Activated CD8-positive, alpha-beta T cell treated with anti-CD3 and anti-CD28 coated beads for 36 hours (primary cell): ENCODE measurements at regions not wholly inside any gene's neighbourhood (a gene's known extent, or its start where the extent isn't known, plus 50 kb on each side); places are given as distances from the start of the nearest gene placed in this dataset.

Experiments
- ATAC-seq: fragments of 200-7000 bp; cut with Tn5 transposase; one replicate; pipeline ENCODE4 v1.10.0; 2021; ENCODE audit warnings: mild to moderate bottlenecking, moderate library complexity
- CTCF ChIA-PET: fragments of 350-600 bp; sonication (Branson Sonifier 250); formaldehyde crosslinking; loops from one replicate; lab custom pipeline; 2021; ENCODE audit warnings: antibody characterized with exemption; lab: Charles Lee
- POLR2A ChIA-PET: fragments of 350-600 bp; sonication (Branson Sonifier 250); formaldehyde crosslinking; loops from one replicate; lab custom pipeline; 2021; ENCODE audit warnings: antibody characterized with exemption; lab: Charles Lee
- DNase-seq: peaks from one replicate; pipeline ENCODE4 v3.0.0-alpha.2; 2020
- H3K27ac Mint-ChIP-seq: one replicate; pipeline ENCODE4 v1.8.0; 2021; ENCODE audit warnings: mild to moderate bottlenecking, mixed read lengths
- H3K27me3 Mint-ChIP-seq: one replicate; pipeline ENCODE4 v1.8.0; 2021; ENCODE audit warnings: mixed read lengths
- H3K36me3 Mint-ChIP-seq: one replicate; pipeline ENCODE4 v1.8.0; 2021; ENCODE audit warnings: low read depth, mixed read lengths
- H3K4me1 Mint-ChIP-seq: one replicate; pipeline ENCODE4 v1.8.0; 2021; ENCODE audit warnings: low read depth, mixed read lengths
- H3K4me3 Mint-ChIP-seq: one replicate; pipeline ENCODE4 v1.8.0; 2021; ENCODE audit warnings: mild to moderate bottlenecking, moderate library complexity, mixed read lengths
- H3K9me3 Mint-ChIP-seq: one replicate; pipeline ENCODE4 v1.8.0; 2021; ENCODE audit warnings: mixed read lengths
- intact Hi-C: fragments of 100-400 bp; cut with micrococcal nuclease; formaldehyde crosslinking; loops from one replicate; pipeline ENCODE4 v1.10.0; 2022
- TF ChIP-seq, protein P1 (sequence below): fragments of 200-600 bp; IDR thresholded peaks from one replicate; pipeline ENCODE4 v1.8.0; 2022; ENCODE audit warnings: antibody characterized with exemption, mild to moderate bottlenecking

DNA sequence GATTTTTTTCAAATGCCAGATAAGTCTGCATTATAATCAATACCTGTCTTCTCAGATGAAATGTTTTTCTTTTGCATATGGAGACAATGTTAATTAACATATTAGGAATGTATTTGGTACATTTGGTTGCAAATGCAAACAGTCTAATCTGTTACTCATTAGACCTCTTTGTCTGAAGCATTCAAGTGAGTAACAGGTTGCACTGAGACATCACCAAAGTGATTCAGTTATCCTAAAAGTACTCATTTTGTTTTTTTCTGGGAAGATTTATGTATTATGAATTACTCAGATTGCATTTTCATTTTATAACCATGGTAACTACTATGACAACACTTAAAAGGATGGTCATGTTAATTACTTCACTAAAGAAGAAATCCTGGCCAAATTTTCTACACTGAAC, 513.6 kb downstream of the HTR7 start:
- ATAC-seq (no peak), DNase-seq (no peak)
- CTCF ChIA-PET: no interaction called here
- Mint-ChIP-seq H3K36me3 (no peaks in the 10 kb centered on the region), H3K27me3 (peaks cover 4% of the 10 kb centered on the region), H3K4me1 (no peaks in the 10 kb centered on the region), H3K4me3 (no peak overlapping the region), H3K27ac (no peak overlapping the region), H3K9me3 (no peaks in the 10 kb centered on the region)
- TF ChIP-seq, protein P1, sequence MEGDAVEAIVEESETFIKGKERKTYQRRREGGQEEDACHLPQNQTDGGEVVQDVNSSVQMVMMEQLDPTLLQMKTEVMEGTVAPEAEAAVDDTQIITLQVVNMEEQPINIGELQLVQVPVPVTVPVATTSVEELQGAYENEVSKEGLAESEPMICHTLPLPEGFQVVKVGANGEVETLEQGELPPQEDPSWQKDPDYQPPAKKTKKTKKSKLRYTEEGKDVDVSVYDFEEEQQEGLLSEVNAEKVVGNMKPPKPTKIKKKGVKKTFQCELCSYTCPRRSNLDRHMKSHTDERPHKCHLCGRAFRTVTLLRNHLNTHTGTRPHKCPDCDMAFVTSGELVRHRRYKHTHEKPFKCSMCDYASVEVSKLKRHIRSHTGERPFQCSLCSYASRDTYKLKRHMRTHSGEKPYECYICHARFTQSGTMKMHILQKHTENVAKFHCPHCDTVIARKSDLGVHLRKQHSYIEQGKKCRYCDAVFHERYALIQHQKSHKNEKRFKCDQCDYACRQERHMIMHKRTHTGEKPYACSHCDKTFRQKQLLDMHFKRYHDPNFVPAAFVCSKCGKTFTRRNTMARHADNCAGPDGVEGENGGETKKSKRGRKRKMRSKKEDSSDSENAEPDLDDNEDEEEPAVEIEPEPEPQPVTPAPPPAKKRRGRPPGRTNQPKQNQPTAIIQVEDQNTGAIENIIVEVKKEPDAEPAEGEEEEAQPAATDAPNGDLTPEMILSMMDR: no peak
- intact Hi-C loops: no loop called here
- POLR2A ChIA-PET: no interaction called here

DNA sequence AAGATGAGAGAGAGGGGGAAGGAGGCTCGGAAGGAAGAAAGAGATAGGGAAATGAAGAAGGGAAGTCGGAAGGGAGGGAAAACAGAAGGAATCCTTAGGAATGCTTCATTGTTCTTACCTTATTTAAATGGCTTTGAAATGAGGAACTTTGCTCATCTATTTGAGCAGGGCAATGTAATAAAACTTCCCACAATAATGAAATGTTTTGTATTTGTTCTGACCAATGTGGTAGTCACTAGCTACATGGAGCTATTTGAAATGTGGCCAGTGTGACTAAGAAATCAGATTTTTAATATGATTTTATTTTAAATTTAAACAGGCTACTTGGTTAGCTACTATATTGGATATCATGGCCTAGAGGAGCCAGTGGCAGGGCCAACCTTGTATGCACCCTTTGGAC, 510.6 kb downstream of the HTR7 start:
- H3K36me3 Mint-ChIP-seq: no peaks in the 10 kb centered on the region
- H3K4me3 Mint-ChIP-seq: no peak overlapping the region
- H3K4me1 Mint-ChIP-seq: no peaks in the 10 kb centered on the region
- H3K9me3 Mint-ChIP-seq: no peaks in the 10 kb centered on the region
- intact Hi-C loops: no loop called here
- DNase-seq (no peak), ATAC-seq (no peak)
- ChIA-PET CTCF (no interaction called here), POLR2A (no interaction called here)
- H3K27me3 Mint-ChIP-seq: peaks cover 4% of the 10 kb centered on the region
- TF ChIP-seq, protein P1: no peak
- no peak overlapping the region for H3K27ac Mint-ChIP-seq

DNA sequence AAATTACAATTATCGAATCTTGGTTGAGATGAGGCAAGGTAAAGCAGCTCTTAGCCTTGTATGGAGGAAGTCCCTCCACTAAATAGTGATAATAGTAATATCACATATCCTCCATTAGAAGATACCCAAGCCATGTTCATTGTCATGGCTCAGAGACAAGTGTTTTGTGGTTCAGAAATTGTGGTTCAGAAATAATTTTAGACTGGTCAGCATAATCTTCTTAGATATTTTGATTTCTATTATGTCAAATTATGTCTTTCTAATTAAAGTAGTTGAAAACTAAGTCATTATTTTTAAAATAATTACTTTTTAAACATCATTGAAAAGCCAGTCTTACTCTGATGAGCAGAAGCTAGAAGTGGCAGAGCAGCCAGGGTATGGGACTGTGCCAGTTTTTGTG, 507.7 kb downstream of the HTR7 start:
- H3K36me3 Mint-ChIP-seq: no peaks in the 10 kb centered on the region
- no peaks in the 10 kb centered on the region for H3K9me3 Mint-ChIP-seq
- no peak overlapping the region for H3K27ac Mint-ChIP-seq
- TF ChIP-seq, protein P1: no peak
- no peaks in the 10 kb centered on the region for H3K4me1 Mint-ChIP-seq
- ATAC-seq (no peak), DNase-seq (no peak)
- ChIA-PET POLR2A (no interaction called here), CTCF (no interaction called here)
- intact Hi-C loops: no loop called here
- H3K27me3 Mint-ChIP-seq: peaks cover 2% of the 10 kb centered on the region
- H3K4me3 Mint-ChIP-seq: no peak overlapping the region

DNA sequence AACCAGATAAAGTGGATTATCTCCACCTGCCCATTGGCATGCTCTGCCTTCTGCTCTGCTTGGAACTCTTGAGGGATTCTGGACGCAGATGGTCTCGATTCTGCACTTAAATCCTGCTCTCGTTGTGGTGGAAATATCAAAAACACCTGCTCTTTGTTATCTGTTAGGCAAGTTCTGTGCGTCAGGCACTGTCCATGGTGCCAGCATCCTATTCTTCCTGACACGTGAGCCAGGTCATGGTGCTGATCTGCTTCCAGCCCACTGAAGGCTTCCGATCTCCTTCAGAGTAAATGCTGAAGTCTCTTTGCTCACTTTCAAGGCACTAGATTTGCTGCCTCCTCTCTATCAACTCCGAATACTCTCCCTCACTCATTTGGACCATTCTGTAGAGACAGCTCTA, 505.6 kb downstream of the HTR7 start:
- CTCF ChIA-PET: no interaction called here

DNA sequence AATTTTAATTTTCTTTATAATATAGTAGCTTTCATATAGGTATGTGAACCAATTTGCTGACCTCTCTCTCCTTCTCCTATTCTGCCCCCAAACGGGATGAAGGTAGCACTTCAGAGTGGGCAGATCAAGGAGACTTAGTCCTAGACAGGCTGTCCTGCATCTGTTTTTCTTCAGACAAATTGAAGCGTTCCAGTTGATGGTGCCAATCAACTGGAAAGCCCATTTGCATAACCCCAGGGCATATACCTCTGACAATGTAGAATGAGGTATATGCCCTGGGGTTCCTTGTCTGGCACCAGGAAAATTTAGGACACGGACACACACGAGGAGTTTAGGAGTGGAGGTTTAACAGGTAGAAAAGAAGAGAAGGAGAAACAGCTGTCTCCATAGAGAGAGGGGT, 502.9 kb downstream of the HTR7 start:
- Mint-ChIP-seq H3K36me3 (no peaks in the 10 kb centered on the region), H3K27me3 (peaks cover 2% of the 10 kb centered on the region), H3K4me1 (no peaks in the 10 kb centered on the region), H3K27ac (no peak overlapping the region), H3K9me3 (no peaks in the 10 kb centered on the region), H3K4me3 (no peak overlapping the region)
- ATAC-seq (no peak), DNase-seq (no peak)
- CTCF ChIA-PET: no interaction called here
- POLR2A ChIA-PET: no interaction called here
- TF ChIP-seq, protein P1: no peak
- intact Hi-C loops: no loop called here

More for the DNA sequence above, 505.6 kb downstream of the HTR7 start:
- no peak overlapping the region for H3K27ac Mint-ChIP-seq
- TF ChIP-seq, protein P1: no peak
- no peak for ATAC-seq
- DNase-seq: no peak
- peaks cover 2% of the 10 kb centered on the region for H3K27me3 Mint-ChIP-seq
- no peaks in the 10 kb centered on the region for H3K4me1 Mint-ChIP-seq
- no peaks in the 10 kb centered on the region for H3K9me3 Mint-ChIP-seq
- H3K36me3 Mint-ChIP-seq: no peaks in the 10 kb centered on the region
- H3K4me3 Mint-ChIP-seq: no peak overlapping the region
- POLR2A ChIA-PET: no interaction called here
- intact Hi-C loops: no loop called here
